HepG2 (cell line): ENCODE measurements at regions not wholly inside any gene's neighbourhood (a gene's known extent, or its start where the extent isn't known, plus 50 kb on each side); places are given as distances from the start of the nearest gene placed in this dataset.

Experiments used
- ATAC-seq: fragments of 200-7000 bp; cut with Tn5 transposase; 3 replicates; pipeline ENCODE4 v1.9.1; 2020; ENCODE audit warnings: mild to moderate bottlenecking, moderate library complexity
- BruUV-seq: library from RNA; stranded (reverse); fragments of 400-500 nt; replicated peaks from 2 replicates; lab custom pipeline; 2021; lab: Mats Ljungman, UMichigan
- CTCF ChIA-PET: fragments of 300-600 bp; formaldehyde crosslinking; extraction: SDS; loops from one replicate; lab custom pipeline; 2021; ENCODE audit warnings: low total read pairs, inconsistent platforms, low intra/inter-chr PET ratio; lab: Yijun Ruan, JAX
- POLR2A ChIA-PET: fragments of 350-600 bp; sonication (Branson Sonifier 250); formaldehyde crosslinking; loops from one replicate; lab custom pipeline; 2020; ENCODE audit warnings: antibody characterized with exemption, inconsistent platforms; lab: Yijun Ruan, JAX
- DNase-seq: peaks from one replicate; pipeline ENCODE4 v3.0.0-alpha.2; 2015; ENCODE audit warnings: low spot score
- FAIRE-seq: peaks from 3 replicates; lab custom pipeline; 2011; peaks lifted over from hg19 to GRCh38; lab: Jason Lieb, UNC
- H2AFZ ChIP-seq: one replicate; pipeline ENCODE4 v1.6.1; 2011; ENCODE audit warnings: low read length, inconsistent platforms
- H3K27ac ChIP-seq: fragments of 300-600 bp; 3 replicates; pipeline ENCODE4 v1.8.0; 2011; ENCODE audit warnings: mixed run types, mild to moderate bottlenecking, mixed read lengths, low read length, inconsistent platforms; ENCODE audit not compliant: insufficient read depth; ENCODE audit errors: extremely low read length
- H3K27me3 ChIP-seq, 2 experiments: fragments of 200-600 bp in 1 of 2; 2 replicates in 1 of 2; 3 replicates in 1 of 2; pipeline versions ENCODE4 v1.6.0 to v1.8.0; 2011; ENCODE audit warnings: low read length in 2 of 2, mild to moderate bottlenecking in 2 of 2, moderate library complexity in 2 of 2, inconsistent platforms in 1 of 2; ENCODE audit not compliant: insufficient read depth in 2 of 2, control insufficient read depth in 1 of 2
- H3K36me3 ChIP-seq, 2 experiments: fragments of 200-600 bp in 1 of 2; replicated peaks in 1 of 2; 2 replicates in 1 of 2; 3 replicates in 1 of 2; pipeline versions ENCODE4 v1.5.1 to v1.8.0; 2011; ENCODE audit warnings: low read length in 2 of 2, inconsistent platforms in 1 of 2; ENCODE audit not compliant: insufficient read depth in 2 of 2, control insufficient read depth in 1 of 2
- H3K4me1 ChIP-seq: 2 replicates; pipeline ENCODE4 v1.5.1; 2012; ENCODE audit warnings: low read length, inconsistent platforms; ENCODE audit not compliant: insufficient read depth
- H3K4me2 ChIP-seq: 2 replicates; pipeline ENCODE4 v1.6.0; 2011; ENCODE audit warnings: low read depth, low read length, inconsistent platforms
- H3K4me3 ChIP-seq, 3 experiments: fragments of 200-600 bp in 1 of 3; sonication (generic), shearing (Covaris generic) in 1 of 3; replicated peaks in 1 of 3; 2 replicates each; pipeline ENCODE4 v1.5.1; 2011 to 2016; ENCODE audit warnings: low read length in 3 of 3, inconsistent platforms in 2 of 3, low read depth in 2 of 3, mild to moderate bottlenecking in 2 of 3, control low read depth in 1 of 3, mixed read lengths in 1 of 3; ENCODE audit not compliant: insufficient read depth in 1 of 3
- H3K79me2 ChIP-seq: one replicate; pipeline ENCODE4 v1.6.1; 2011; ENCODE audit warnings: low read length, inconsistent platforms; ENCODE audit not compliant: insufficient read depth
- H3K9ac ChIP-seq: 2 replicates; pipeline ENCODE4 v1.6.0; 2011; ENCODE audit warnings: mild to moderate bottlenecking, low read depth, low read length, inconsistent platforms; ENCODE audit not compliant: insufficient read depth
- H3K9me3 ChIP-seq: 2 replicates; pipeline ENCODE4 v1.5.1; 2012; ENCODE audit warnings: mild to moderate bottlenecking, low read length
- H4K20me1 ChIP-seq: 2 replicates; pipeline ENCODE4 v1.6.0; 2011; ENCODE audit warnings: inconsistent platforms, mild to moderate bottlenecking, low read length, moderate library complexity; ENCODE audit not compliant: insufficient read depth
- ETS1 ChIP-seq: sonication (generic); formaldehyde crosslinking; IDR thresholded peaks from 2 replicates; pipeline ENCODE4 v1.4.0; 2020; ENCODE audit warnings: missing genetic modification reagents
- FUBP1 ChIP-seq: sonication (generic); formaldehyde crosslinking; IDR thresholded peaks from 2 replicates; pipeline ENCODE4 v1.5.1; 2020; ENCODE audit warnings: missing genetic modification reagents, mild to moderate bottlenecking, borderline replicate concordance
- GFI1 ChIP-seq: sonication (generic); formaldehyde crosslinking; IDR thresholded peaks from 2 replicates; pipeline ENCODE4 v1.5.0; 2020; ENCODE audit warnings: missing genetic modification reagents, mild to moderate bottlenecking, borderline replicate concordance
- IRX3 ChIP-seq: sonication (generic); formaldehyde crosslinking; IDR thresholded peaks from 2 replicates; pipeline ENCODE4 v1.8.1; 2023; ENCODE audit warnings: mild to moderate bottlenecking, low read depth, missing genetic modification reagents, borderline replicate concordance
- KDM3A ChIP-seq: IDR thresholded peaks from 2 replicates; pipeline ENCODE4 v1.6.1; 2018; ENCODE audit warnings: low read depth, missing compliant biosample characterization
- KLF6 ChIP-seq: IDR thresholded peaks from 2 replicates; pipeline ENCODE4 v1.8.0; 2016; ENCODE audit warnings: missing biosample characterization, missing genetic modification reagents
- MLLT10 ChIP-seq: sonication (generic); formaldehyde crosslinking; IDR thresholded peaks from 2 replicates; pipeline ENCODE4 v1.4.0; 2020; ENCODE audit warnings: missing genetic modification reagents
- MXD1 ChIP-seq: sonication (generic); formaldehyde crosslinking; IDR thresholded peaks from 2 replicates; pipeline ENCODE4 v1.4.0; 2020; ENCODE audit warnings: mild to moderate bottlenecking, missing genetic modification reagents
- NBN ChIP-seq: fragments of 450-650 bp; conservative IDR thresholded peaks from 2 replicates; pipeline ENCODE4 v1.6.1; 2017
- NFIB ChIP-seq: sonication (generic); formaldehyde crosslinking; IDR thresholded peaks from 2 replicates; pipeline ENCODE4 v1.9.0; 2021; ENCODE audit warnings: missing genetic modification reagents, mild to moderate bottlenecking, borderline replicate concordance
- ZEB1 ChIP-seq: IDR thresholded peaks from 2 replicates; pipeline ENCODE4 v1.6.1; 2012; ENCODE audit warnings: mild to moderate bottlenecking, low read depth, inconsistent platforms; ENCODE audit not compliant: insufficient replicate concordance
- ZKSCAN5 ChIP-seq: sonication (generic); formaldehyde crosslinking; IDR thresholded peaks from 2 replicates; pipeline ENCODE4 v1.5.1; 2020; ENCODE audit warnings: mild to moderate bottlenecking, missing genetic modification reagents
- ZNF101 ChIP-seq: sonication (generic); formaldehyde crosslinking; IDR thresholded peaks from 2 replicates; pipeline ENCODE4 v1.4.0; 2020; ENCODE audit warnings: mild to moderate bottlenecking, low read depth, missing genetic modification reagents, borderline replicate concordance
- ZNF232 ChIP-seq: sonication (generic); formaldehyde crosslinking; IDR thresholded peaks from 2 replicates; pipeline ENCODE4 v1.4.0; 2020; ENCODE audit warnings: missing genetic modification reagents, borderline replicate concordance
- ZNF646 ChIP-seq: sonication (generic); formaldehyde crosslinking; IDR thresholded peaks from 2 replicates; pipeline ENCODE4 v1.9.0; 2021; ENCODE audit warnings: mild to moderate bottlenecking, missing genetic modification reagents
- ZNF777 ChIP-seq: sonication (generic); formaldehyde crosslinking; IDR thresholded peaks from 2 replicates; pipeline ENCODE4 v1.4.0; 2020; ENCODE audit warnings: missing genetic modification reagents
- ZNF792 ChIP-seq: IDR thresholded peaks from 2 replicates; pipeline ENCODE4 v1.6.1; 2016
- WGBS: methylation state at CpG from one replicate; pipeline ENCODE4 v1.1.6; 2017; ENCODE audit warnings: low lambda C conversion rate; 5-methylcytosine and 5-hydroxymethylcytosine counted together
- in situ Hi-C: cut with HindIII; loops from 2 replicates; pipeline ENCODE4 v1.10.0; 2017; ENCODE audit warnings: low pct_unique_long_range_greater_than_20kb; ENCODE audit not compliant: extremely low pct_ligation_motif_present
- intact Hi-C: fragments of 100-400 bp; cut with micrococcal nuclease; formaldehyde crosslinking; loops from one replicate; pipeline ENCODE4 v1.10.0; 2022; ENCODE audit not compliant: unreplicated experiment

- Histone ChIP-seq H4K20me1 (no peaks in the 10 kb centered on the region), H3K36me3 (no peaks in the 10 kb centered on the region), H2AFZ (no peak overlapping the region), H3K4me3 (no peak overlapping the region), H3K9ac (no peak overlapping the region), H3K27me3 (no peaks in the 10 kb centered on the region), H3K4me2 (no peak overlapping the region), H3K9me3 (no peaks in the 10 kb centered on the region), H3K27ac (no peak overlapping the region), H3K4me1 (peaks cover 25% of the 10 kb centered on the region), H3K79me2 (no peaks in the 10 kb centered on the region)
- BruUV-seq: no TSS peak
- DNase-seq: no peak
- CTCF ChIA-PET: no interaction called here
- WGBS: 50% methylated on average over 4 of the region's 4 CpGs
- in situ Hi-C loops (no loop called here), intact Hi-C loops (no loop called here)
- POLR2A ChIA-PET: no interaction called here
- FAIRE-seq: no peak
- no peak for ATAC-seq
- no peak for TF ChIP-seq ZEB1
- TF ChIP-seq GFI1 (CRISPR knock-in tag): no peak
- no peak for TF ChIP-seq ZKSCAN5 (CRISPR knock-in tag)
- no peak for TF ChIP-seq ETS1 (CRISPR knock-in tag)
- no peak for TF ChIP-seq ZNF232 (CRISPR knock-in tag)
- TF ChIP-seq ZNF646 (CRISPR knock-in tag): no peak
- TF ChIP-seq KLF6 (CRISPR knock-in tag): no peak
- TF ChIP-seq NBN: no peak
- no peak for TF ChIP-seq MLLT10 (CRISPR knock-in tag)
- no peak for TF ChIP-seq ZNF101 (CRISPR knock-in tag)
- no peak for TF ChIP-seq NFIB (CRISPR knock-in tag)
- TF ChIP-seq ZNF777 (CRISPR knock-in tag): no peak
- TF ChIP-seq IRX3 (CRISPR knock-in tag): no peak
- no peak for TF ChIP-seq FUBP1
- TF ChIP-seq KDM3A: no peak
- TF ChIP-seq ZNF792: no peak
- no peak for TF ChIP-seq MXD1 (CRISPR knock-in tag)
These were observed 99.6 kb upstream of the SORBS2 start for GRCh38 chr4:185911556-185912064.
